ENCODE measurements at regions not wholly inside any gene's neighbourhood (a gene's known extent, or its start where the extent isn't known, plus 50 kb on each side); places are given as distances from the start of the nearest gene placed in this dataset.
A peak's percentile ranks its signal among the peaks of the same experiment; 100 is the strongest.
"Not testable (repeated sequence)": the region's sequence is repeated elsewhere in the genome, so short reads cannot be mapped to it uniquely, and the experiment has no call there.

GRCh38 chr13:23086968-23087623, 93.7 kb upstream of the SGCG start:
- Histone ChIP-seq H3K4me3 (ENCODE audit: low read length in 2 of 2) (no peak overlapping the region), H3K36me3 (ENCODE audit: control insufficient read depth in 2 of 2, insufficient read depth in 2 of 2, low read length in 1 of 2) (no peaks in the 10 kb centered on the region), H3K9me3 (ENCODE audit: control insufficient read depth in 2 of 2, insufficient read depth in 1 of 2, low read length in 1 of 2) (no peaks in the 10 kb centered on the region), H3K27me3 (ENCODE audit: control insufficient read depth in 2 of 2, insufficient read depth in 1 of 2, low read length in 1 of 2) (no peaks in the 10 kb centered on the region), H3K4me1 (ENCODE audit: control insufficient read depth in 2 of 2, insufficient read depth in 2 of 2, low read length in 2 of 2) (no peaks in the 10 kb centered on the region), H3K27ac (ENCODE audit: low read depth in 1 of 2, low read length in 1 of 2) (no peak overlapping the region)
- DNase-seq (ENCODE audit: low read depth in 6 of 9, low spot score in 9 of 9), result no peak
- WGBS, result 54% methylated on average over 2 of the region's 2 CpGs

- WGBS, result 60% methylated on average over 1 of the region's 1 CpG
- no peaks in the 10 kb centered on the region for H3K4me1 ChIP-seq (ENCODE audit: control insufficient read depth in 2 of 2, insufficient read depth in 2 of 2, low read length in 2 of 2)
- H3K4me3 ChIP-seq (ENCODE audit: low read length in 2 of 2), result no peak overlapping the region
- peak in 1 of 9 donors; percentile 4 for DNase-seq (ENCODE audit: low read depth in 6 of 9, low spot score in 9 of 9)
- H3K27me3 ChIP-seq (ENCODE audit: control insufficient read depth in 2 of 2, insufficient read depth in 1 of 2, low read length in 1 of 2), result no peaks in the 10 kb centered on the region
- no peaks in the 10 kb centered on the region for H3K36me3 ChIP-seq (ENCODE audit: control insufficient read depth in 2 of 2, insufficient read depth in 2 of 2, low read length in 1 of 2)
- no peaks in the 10 kb centered on the region for H3K9me3 ChIP-seq (ENCODE audit: control insufficient read depth in 2 of 2, insufficient read depth in 1 of 2, low read length in 1 of 2)
- H3K27ac ChIP-seq (ENCODE audit: low read depth in 1 of 2, low read length in 1 of 2), result no peak overlapping the region
These were observed 92.9 kb upstream of the SGCG start for GRCh38 chr13:23087880-23088279.

- no peak overlapping the region for H3K4me3 ChIP-seq (ENCODE audit: low read length in 2 of 2)
- H3K9me3 ChIP-seq (ENCODE audit: control insufficient read depth in 2 of 2, insufficient read depth in 1 of 2, low read length in 1 of 2), result peaks cover 0 to 4% of the 10 kb centered on the region in 2 donors
- WGBS, result 94% methylated on average over 7 of the region's 7 CpGs
- no peak overlapping the region for H3K27ac ChIP-seq (ENCODE audit: low read depth in 1 of 2, low read length in 1 of 2)
- H3K27me3 ChIP-seq (ENCODE audit: control insufficient read depth in 2 of 2, insufficient read depth in 1 of 2, low read length in 1 of 2), result no peaks in the 10 kb centered on the region
- H3K4me1 ChIP-seq (ENCODE audit: control insufficient read depth in 2 of 2, insufficient read depth in 2 of 2, low read length in 2 of 2), result no peaks in the 10 kb centered on the region
- DNase-seq (ENCODE audit: low read depth in 6 of 9, low spot score in 9 of 9), result no peak
- H3K36me3 ChIP-seq (ENCODE audit: control insufficient read depth in 2 of 2, insufficient read depth in 2 of 2, low read length in 1 of 2), result no peaks in the 10 kb centered on the region
These were observed 82.4 kb upstream of the SGCG start for GRCh38 chr13:23098161-23098907.

- Histone ChIP-seq H3K27ac (ENCODE audit: low read depth in 1 of 2, low read length in 1 of 2) (no peak overlapping the region), H3K4me3 (ENCODE audit: low read length in 2 of 2) (no peak overlapping the region), H3K36me3 (ENCODE audit: control insufficient read depth in 2 of 2, insufficient read depth in 2 of 2, low read length in 1 of 2) (no peaks in the 10 kb centered on the region), H3K4me1 (ENCODE audit: control insufficient read depth in 2 of 2, insufficient read depth in 2 of 2, low read length in 2 of 2) (no peaks in the 10 kb centered on the region), H3K9me3 (ENCODE audit: control insufficient read depth in 2 of 2, insufficient read depth in 1 of 2, low read length in 1 of 2) (peaks cover 0 to 6% of the 10 kb centered on the region in 2 donors), H3K27me3 (ENCODE audit: control insufficient read depth in 2 of 2, insufficient read depth in 1 of 2, low read length in 1 of 2) (no peaks in the 10 kb centered on the region)
- 95% methylated on average over 3 of the region's 3 CpGs for WGBS
- DNase-seq (ENCODE audit: low read depth in 6 of 9, low spot score in 9 of 9), result no peak
These were observed 75.7 kb upstream of the SGCG start for GRCh38 chr13:23105051-23105450.

- 87% methylated on average over 7 of the region's 7 CpGs for WGBS
- Histone ChIP-seq H3K9me3 (ENCODE audit: control insufficient read depth in 2 of 2, insufficient read depth in 1 of 2, low read length in 1 of 2) (peaks cover 0 to 3% of the 10 kb centered on the region in 2 donors), H3K27me3 (ENCODE audit: control insufficient read depth in 2 of 2, insufficient read depth in 1 of 2, low read length in 1 of 2) (no peaks in the 10 kb centered on the region), H3K4me1 (ENCODE audit: control insufficient read depth in 2 of 2, insufficient read depth in 2 of 2, low read length in 2 of 2) (no peaks in the 10 kb centered on the region), H3K36me3 (ENCODE audit: control insufficient read depth in 2 of 2, insufficient read depth in 2 of 2, low read length in 1 of 2) (no peaks in the 10 kb centered on the region), H3K4me3 (ENCODE audit: low read length in 2 of 2) (no peak overlapping the region), H3K27ac (ENCODE audit: low read depth in 1 of 2, low read length in 1 of 2) (no peak overlapping the region)
- no peak for DNase-seq (ENCODE audit: low read depth in 6 of 9, low spot score in 9 of 9)
These were observed 73.1 kb upstream of the SGCG start for GRCh38 chr13:23107665-23108064.

- Histone ChIP-seq H3K36me3 (ENCODE audit: control insufficient read depth in 2 of 2, insufficient read depth in 2 of 2, low read length in 1 of 2) (no peaks in the 10 kb centered on the region), H3K4me3 (ENCODE audit: low read length in 2 of 2) (no peak overlapping the region), H3K27me3 (ENCODE audit: control insufficient read depth in 2 of 2, insufficient read depth in 1 of 2, low read length in 1 of 2) (no peaks in the 10 kb centered on the region), H3K4me1 (ENCODE audit: control insufficient read depth in 2 of 2, insufficient read depth in 2 of 2, low read length in 2 of 2) (no peaks in the 10 kb centered on the region), H3K27ac (ENCODE audit: low read depth in 1 of 2, low read length in 1 of 2) (no peak overlapping the region), H3K9me3 (ENCODE audit: control insufficient read depth in 2 of 2, insufficient read depth in 1 of 2, low read length in 1 of 2) (no peaks in the 10 kb centered on the region)
- 89% methylated on average over 3 of the region's 3 CpGs for WGBS
- DNase-seq (ENCODE audit: low read depth in 6 of 9, low spot score in 9 of 9), result no peak
These were observed 61.6 kb upstream of the SGCG start for GRCh38 chr13:23119131-23119530.

- not testable (repeated sequence) for DNase-seq (ENCODE audit: low read depth in 6 of 9, low spot score in 9 of 9); H3K4me1 ChIP-seq (ENCODE audit: control insufficient read depth in 2 of 2, insufficient read depth in 2 of 2, low read length in 2 of 2); H3K36me3 ChIP-seq (ENCODE audit: control insufficient read depth in 2 of 2, insufficient read depth in 2 of 2, low read length in 1 of 2); H3K27me3 ChIP-seq (ENCODE audit: control insufficient read depth in 2 of 2, insufficient read depth in 1 of 2, low read length in 1 of 2); H3K27ac ChIP-seq (ENCODE audit: low read depth in 1 of 2, low read length in 1 of 2); H3K4me3 ChIP-seq (ENCODE audit: low read length in 2 of 2); H3K9me3 ChIP-seq (ENCODE audit: control insufficient read depth in 2 of 2, insufficient read depth in 1 of 2, low read length in 1 of 2)
- 95% methylated on average over 26 of the region's 26 CpGs for whole genome bisulfite sequencing
These were observed 53.2 kb upstream of the SGCG start for GRCh38 chr13:23127540-23127939.

- Histone ChIP-seq H3K4me3 (ENCODE audit: low read length in 2 of 2) (no peak overlapping the region), H3K27ac (ENCODE audit: low read depth in 1 of 2, low read length in 1 of 2) (no peak overlapping the region), H3K27me3 (ENCODE audit: control insufficient read depth in 2 of 2, insufficient read depth in 1 of 2, low read length in 1 of 2) (no peaks in the 10 kb centered on the region), H3K36me3 (ENCODE audit: control insufficient read depth in 2 of 2, insufficient read depth in 2 of 2, low read length in 1 of 2) (no peaks in the 10 kb centered on the region), H3K9me3 (ENCODE audit: control insufficient read depth in 2 of 2, insufficient read depth in 1 of 2, low read length in 1 of 2) (no peaks in the 10 kb centered on the region), H3K4me1 (ENCODE audit: control insufficient read depth in 2 of 2, insufficient read depth in 2 of 2, low read length in 2 of 2) (no peaks in the 10 kb centered on the region)
- WGBS, result 58% methylated on average over 3 of the region's 3 CpGs
- no peak for DNase-seq (ENCODE audit: low read depth in 6 of 9, low spot score in 9 of 9)
These were observed 51.4 kb upstream of the SGCG start for GRCh38 chr13:23129331-23129730.
